ENCODE measurements at regions not wholly inside any gene's neighbourhood (a gene's known extent, or its start where the extent isn't known, plus 50 kb on each side); places are given as distances from the start of the nearest gene placed in this dataset.

DNA sequence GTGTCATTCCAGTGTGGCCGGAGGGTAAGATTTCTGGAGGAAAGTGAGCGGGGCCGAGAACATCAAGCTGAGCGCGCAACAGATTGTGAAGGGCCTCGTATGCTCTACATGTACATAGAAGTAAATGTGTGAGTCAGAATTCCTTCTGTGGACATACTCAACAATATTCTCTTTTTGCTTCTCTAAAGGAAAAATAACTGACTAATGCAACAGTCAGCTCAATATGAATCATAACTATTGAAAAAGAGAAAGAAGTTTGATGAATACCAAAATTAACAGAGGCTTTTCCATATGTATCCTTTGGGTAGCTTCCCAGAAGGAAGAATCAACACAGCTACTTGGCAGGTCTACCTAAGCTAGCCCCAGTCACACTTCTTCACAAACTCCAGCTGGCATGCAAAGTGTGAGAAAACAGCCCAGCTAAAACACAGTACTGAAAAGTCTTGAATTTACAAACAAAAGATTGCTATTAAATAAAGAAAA lies 87.5 kb upstream of the ZFP42 start:
- no peak for TF ChIP-seq CTCF (IDR thresholded peaks at IDR 0.05; ENCODE audit: insufficient read depth, low read length)
- no peak for TF ChIP-seq POLR2AphosphoS5 (IDR thresholded peaks at IDR 0.05; ENCODE audit: low read depth)
- no peak for TF ChIP-seq REST (IDR thresholded peaks at IDR 0.05; ENCODE audit: insufficient replicate concordance, low read depth)
- TF ChIP-seq GABPA (IDR thresholded peaks at IDR 0.05; ENCODE audit: low read depth): no peak
